Peyer's patch (tissue), 4 donors: ENCODE measurements at regions not wholly inside any gene's neighbourhood (a gene's known extent, or its start where the extent isn't known, plus 50 kb on each side); places are given as distances from the start of the nearest gene placed in this dataset.

Source experiments
- CTCF ChIP-seq, 6 experiments: fragments of 450-650 bp in 4 of 6; fragments of 200-600 bp in 2 of 6; sonication (generic) in 1 of 6; IDR thresholded peaks; one replicate each; pipeline ENCODE4 v1.5.1; 2017 to 2019; ENCODE audit warnings: antibody characterized with exemption in 6 of 6, mild to moderate bottlenecking in 3 of 6, moderate library complexity in 1 of 6
- POLR2A ChIP-seq, 2 donors: fragments of 450-650 bp; IDR thresholded peaks; one replicate each; pipeline ENCODE4 v1.5.1; 2017; ENCODE audit warnings: antibody characterized with exemption in 2 of 2, mild to moderate bottlenecking in 2 of 2, moderate library complexity in 2 of 2

DNA sequence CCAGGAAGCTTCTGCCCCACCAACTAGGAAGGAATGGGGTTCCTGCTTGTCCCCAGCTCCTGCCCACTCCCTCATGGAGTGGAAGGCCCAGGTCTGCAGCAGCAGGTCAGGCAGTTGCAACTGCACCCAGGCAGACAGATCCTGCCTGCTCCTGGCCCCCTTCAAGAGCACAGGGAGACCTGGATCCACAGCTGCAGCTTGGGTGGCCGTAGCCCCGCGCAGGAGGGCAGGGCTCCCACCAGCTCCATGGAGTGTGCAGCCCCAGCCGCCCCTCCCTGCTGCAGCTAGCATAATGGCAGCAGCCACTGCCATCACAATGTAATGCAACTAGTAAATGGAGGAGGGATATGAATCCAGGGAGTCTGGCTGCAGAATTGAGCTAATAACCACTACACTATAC is 187.5 kb upstream of the PLET1 start:
- no peak for TF ChIP-seq CTCF (IDR thresholded peaks at IDR 0.05)
- TF ChIP-seq POLR2A (IDR thresholded peaks at IDR 0.05) = no peak
